NCI-H446 (cell line): ENCODE measurements at regions not wholly inside any gene's neighbourhood (a gene's known extent, or its start where the extent isn't known, plus 50 kb on each side); places are given as distances from the start of the nearest gene placed in this dataset.
"Not testable (repeated sequence)": the region's sequence is repeated elsewhere in the genome, so short reads cannot be mapped to it uniquely, and the experiment has no call there.

Source experiments
- DNase-seq, 2 experiments: peaks; one replicate each; lab custom pipeline; 2025; lab: John Stamatoyannopoulos, UW

GRCh38 chr3:124315215-124316033 is 323.5 kb upstream of the ROPN1 start:
- peak in 1 of 2 experiments; percentile 27 for DNase-seq

DNA sequence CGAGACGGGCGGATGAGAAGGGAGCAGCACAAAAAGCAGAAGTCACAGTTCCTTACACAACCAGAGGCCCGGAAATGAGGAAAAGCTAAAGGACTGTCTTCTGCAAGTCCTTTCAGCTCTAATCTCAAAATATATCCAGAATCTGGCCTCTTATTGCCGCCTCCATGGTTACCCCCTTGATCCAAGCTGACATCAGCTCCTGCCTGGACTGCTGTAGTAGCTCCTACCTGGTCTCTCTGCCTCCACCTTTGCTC is 324.0 kb upstream of the ROPN1 start:
- DNase-seq, result no peak

DNA sequence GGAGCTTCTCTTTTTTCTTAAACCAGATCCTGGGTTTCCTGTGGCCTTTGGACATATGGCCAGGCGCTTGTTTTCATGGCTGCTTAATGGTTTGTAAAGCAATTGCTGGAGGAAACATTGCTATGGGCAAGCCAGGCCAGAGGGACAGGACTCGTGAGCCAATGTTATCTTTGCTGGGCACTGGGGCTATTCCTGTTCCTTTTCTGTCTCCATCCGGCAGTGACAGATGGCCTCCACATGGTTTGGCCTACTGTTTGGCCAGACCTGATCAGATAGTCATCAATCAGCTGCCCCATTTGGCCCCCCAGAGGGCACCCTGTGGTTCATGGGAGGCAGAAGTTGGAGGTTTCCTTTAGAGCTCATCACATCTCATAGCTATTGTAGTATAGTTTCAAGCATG is 326.1 kb upstream of the ROPN1 start:
- peak; percentile 77 to 96 for DNase-seq

- DNase-seq, result no peak
Measured at GRCh38 chr3:124318656-124319055, 326.7 kb upstream of the ROPN1 start.

GRCh38 chr3:124320976-124321375 is 329.1 kb upstream of the ROPN1 start:
- DNase-seq, result no peak

- peak; percentile 22 to 70 for DNase-seq
Measured at GRCh38 chr3:124322309-124322880, 330.5 kb upstream of the ROPN1 start.

GRCh38 chr3:124322966-124323365 is 331.0 kb upstream of the ROPN1 start:
- no peak for DNase-seq

DNA sequence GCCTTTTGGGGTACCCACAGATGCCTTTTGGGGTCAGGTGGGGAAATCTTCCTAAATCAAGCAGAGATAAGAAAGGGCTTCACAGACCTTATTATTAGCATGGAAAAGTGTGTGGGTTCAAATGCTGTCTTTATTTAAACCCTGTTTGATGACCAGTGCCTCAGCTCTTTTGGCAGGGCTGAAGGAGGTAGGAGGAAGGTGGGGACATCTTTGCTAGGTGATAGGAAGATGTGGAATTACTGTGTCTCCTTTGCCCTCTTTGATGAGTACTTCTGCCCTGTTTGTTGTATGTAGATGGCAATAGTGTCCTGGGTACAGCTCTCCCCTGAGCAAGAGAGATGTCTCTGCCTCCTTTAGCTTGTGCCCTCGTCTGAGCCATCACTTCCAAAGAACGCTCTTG is 333.3 kb upstream of the ROPN1 start:
- DNase-seq, result no peak

- DNase-seq, result no peak
Measured at GRCh38 chr3:124329723-124330122, 337.8 kb upstream of the ROPN1 start.

GRCh38 chr3:124333931-124334640 is 342.2 kb upstream of the ROPN1 start:
- no peak for DNase-seq

DNA sequence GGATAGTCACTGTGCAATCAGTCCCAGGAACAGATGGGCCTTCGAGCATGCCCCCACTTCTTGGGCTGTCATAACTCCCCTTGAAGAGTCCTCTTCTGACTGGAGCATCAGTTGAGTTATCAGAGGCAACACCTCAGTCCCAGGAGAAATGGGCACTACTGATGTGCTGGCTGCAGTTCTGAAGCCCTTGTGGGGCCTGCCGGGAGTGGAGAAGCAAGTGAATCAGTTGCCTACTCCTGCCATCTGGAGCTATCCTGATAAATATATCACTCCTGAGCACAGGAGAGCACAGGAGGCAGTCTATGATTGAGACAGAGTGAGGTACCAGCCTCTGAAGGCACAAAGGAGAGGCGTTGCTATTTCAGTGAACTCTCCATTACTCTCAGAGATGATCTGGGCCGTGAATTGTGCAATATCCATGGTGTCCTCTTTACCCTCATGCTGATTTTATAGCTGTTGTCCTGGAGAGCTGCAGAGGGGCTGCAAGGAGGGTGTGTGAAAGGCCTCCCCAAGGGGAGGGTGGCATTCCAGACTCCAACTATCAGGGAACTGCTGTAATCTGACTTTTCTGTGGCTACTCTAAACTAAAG is 344.2 kb upstream of the ROPN1 start:
- no peak for DNase-seq

DNA sequence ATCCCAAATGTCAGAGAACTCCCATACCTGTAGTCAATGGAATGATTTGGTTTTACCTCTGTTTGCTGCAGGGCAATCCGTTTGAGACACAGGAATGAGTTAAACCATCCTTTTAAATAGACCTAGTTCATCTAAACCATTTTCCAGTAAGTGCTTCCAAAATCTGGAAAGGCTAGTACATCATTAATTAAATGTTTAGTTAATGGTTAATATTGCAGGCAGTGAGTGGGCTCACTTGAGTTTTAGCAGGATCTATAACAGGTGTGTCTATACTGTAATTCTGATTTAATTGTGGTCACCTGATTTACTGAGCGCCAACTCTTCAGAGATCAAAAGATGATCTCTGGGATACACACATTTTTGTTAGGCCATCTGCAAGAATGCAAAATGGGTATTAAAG is 353.9 kb upstream of the ROPN1 start:
- no peak for DNase-seq

DNA sequence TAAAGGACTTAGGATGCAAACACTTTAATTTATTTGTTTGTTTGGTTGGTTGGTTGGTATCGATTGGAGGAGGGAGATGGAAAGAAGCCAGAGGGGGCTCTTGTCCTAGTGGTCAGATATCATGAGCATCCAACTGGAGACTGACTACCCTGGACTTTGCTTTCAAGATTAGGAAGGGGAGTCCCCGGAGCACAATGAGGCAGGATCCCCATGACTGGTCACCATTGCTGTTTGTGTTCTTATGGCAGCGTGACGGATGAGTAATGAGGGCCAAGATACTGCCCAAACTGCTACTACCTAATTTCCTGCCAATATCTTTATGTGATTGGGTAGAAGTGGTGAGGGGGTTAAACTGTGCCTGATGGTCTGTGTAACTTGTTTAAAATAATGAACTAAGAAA is 354.6 kb upstream of the ROPN1 start:
- no peak for DNase-seq

DNA sequence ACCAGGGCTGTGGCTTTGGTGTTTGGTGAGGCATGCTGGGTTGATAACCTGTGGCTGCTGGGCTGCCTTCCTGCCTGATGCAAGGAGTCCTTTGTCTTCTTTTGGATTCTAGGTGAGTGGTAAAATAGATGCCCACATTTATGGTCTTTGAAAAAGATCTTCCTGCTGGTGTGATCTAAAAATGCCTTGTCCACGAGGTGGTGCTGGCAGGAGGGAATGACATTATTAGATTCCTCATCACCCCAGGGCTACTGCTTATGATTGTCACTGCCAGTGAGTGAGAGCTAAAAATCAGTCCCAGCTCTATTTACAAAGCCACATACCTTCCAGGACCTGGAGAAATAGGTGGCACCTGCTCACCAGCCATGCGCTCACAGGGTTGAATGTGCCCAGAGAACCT is 355.5 kb upstream of the ROPN1 start:
- no peak for DNase-seq

DNA sequence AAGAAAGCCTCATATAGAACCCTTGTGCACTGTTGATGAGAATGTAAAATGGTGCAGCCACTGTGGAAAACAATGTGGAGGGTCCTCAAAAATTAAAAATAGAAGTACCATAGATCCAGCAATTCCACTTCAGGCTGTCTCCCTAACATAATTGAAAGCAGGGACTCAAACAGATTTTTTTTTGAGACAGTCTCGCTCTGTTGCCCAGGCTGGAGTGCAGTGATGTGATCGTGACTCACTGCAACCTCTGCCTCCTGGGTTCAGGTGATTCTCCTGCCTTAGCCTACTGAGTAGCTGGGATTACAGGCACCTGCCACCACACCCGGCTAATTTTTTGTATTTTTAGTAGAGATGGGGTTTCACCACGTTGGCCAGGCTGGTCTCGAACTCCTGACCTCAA is 356.6 kb upstream of the ROPN1 start:
- not testable (repeated sequence) for DNase-seq

DNA sequence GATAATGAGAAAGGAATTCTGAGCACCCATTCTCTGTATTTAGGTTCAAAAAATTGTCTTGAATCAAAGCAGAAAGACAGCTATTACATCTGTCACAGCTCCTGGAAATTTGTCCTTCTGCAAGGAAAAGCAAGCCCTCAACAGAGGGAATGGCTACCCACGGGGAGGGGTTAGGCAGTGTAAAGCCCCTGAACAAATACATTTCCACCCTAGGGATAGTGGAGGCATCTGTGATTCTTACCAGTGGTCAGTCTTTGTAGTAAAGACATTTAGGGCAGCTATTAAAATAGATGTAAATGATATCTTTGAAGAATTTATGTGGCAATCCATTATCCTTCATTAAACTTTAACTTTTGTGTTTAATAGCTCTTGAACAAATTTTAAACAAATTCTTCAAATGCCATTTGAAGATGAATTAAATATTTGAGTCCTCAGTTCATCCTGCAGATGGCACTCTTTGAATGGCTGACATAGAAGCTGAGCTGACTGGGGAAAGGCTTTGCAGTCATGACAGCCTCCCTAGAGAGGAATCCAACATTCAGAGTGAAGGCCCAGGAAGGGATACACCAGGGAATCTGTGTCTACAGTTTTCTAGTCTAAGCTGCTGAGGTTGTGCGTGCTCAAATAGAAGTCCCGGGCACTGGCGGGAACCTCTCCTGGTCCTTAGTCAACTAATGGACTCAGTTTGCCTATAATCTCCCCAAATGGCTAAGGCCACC is 359.7 kb upstream of the ROPN1 start:
- peak; percentile 36 to 89 for DNase-seq

DNA sequence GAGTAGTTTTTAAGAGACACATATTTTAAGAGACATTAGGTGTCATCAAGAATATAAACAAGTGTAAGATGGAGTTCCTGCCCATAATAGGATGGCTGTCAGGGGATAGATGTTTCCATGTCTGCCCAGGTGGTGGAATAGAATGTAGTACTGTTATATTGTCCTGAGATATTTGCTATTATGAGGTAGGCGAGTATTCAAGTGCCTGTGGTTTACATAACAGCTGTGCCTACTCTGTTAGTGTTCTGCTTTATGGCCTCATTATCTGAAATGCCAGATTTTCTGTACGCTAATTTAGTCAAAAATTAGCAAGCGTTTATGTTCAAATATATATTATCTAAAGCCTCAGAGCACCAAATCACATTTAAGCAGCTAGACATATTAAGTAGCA is 360.2 kb upstream of the ROPN1 start:
- no peak for DNase-seq

DNA sequence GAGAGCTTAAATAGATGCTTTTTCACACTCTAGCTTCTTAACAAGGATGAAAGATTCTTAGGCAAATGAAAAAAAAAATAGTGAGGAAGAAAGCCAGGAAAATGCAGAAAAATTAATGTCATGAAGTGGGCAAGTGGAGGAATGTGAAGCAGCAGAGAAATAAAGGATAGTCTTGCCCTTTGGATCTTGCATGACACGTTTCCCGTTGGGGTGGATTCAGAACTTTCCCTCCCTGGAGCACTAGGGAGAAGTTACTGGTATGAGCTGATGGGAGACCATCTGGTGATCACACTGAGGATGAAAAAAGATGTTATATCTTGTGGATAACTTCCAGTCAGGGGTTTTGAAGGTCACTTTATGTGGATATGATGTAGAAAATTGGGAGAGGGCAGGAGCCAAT is 361.8 kb upstream of the ROPN1 start:
- DNase-seq, result no peak

- no peak for DNase-seq
Measured at GRCh38 chr3:124354150-124354549, 362.2 kb upstream of the ROPN1 start.

GRCh38 chr3:124358156-124358555 is 366.2 kb upstream of the ROPN1 start:
- no peak for DNase-seq

DNA sequence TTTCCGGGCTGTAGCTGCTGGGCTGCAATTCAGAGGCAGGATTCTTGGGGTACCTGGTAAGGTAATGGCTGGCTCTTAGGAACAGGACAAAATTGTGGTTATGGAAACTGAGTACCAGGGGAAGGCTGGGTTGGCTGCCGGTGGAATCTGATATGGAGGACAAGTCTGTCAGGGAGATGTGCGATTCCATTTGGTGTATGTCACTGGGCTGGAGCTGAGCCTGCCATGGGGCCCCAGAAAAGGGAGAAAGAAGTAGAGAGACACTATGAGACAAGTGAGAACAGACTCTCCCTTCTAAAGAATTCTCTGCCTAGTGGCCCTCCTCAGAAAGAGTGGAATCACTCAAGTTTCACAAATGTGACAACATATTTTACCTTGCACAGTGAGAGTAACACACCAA is 368.2 kb upstream of the ROPN1 start:
- DNase-seq, result no peak

- DNase-seq, result no peak
Measured at GRCh38 chr3:124360563-124360962, 368.6 kb upstream of the ROPN1 start.

- no peak for DNase-seq
Measured at GRCh38 chr3:124361566-124361965, 368.7 kb upstream of the UMPS start.
